ENCODE measurements at regions not wholly inside any gene's neighbourhood (a gene's known extent, or its start where the extent isn't known, plus 50 kb on each side); places are given as distances from the start of the nearest gene placed in this dataset.

DNA sequence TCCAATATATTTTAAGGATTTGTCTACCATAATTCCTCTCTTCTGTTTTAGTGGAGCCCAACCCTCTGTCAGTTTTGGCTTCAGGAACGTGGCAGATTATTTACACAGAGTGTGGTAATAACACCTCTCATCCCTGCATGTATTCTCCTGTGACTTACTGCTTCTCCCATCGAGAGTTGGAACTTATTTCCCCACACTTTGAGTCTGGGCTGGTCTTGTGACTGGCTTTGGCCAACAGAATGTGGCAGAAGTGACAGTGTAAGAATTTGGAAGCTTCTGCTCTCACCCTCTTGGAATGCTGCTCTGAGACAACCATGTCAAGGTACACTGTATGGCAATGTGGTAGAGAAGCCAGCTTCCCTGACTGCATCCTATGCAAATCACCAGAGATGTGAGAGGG lies 407.7 kb downstream of the EPM2A start:
- no peak for TF ChIP-seq POLR2A (IDR thresholded peaks at IDR 0.05)
- TF ChIP-seq, protein P1, sequence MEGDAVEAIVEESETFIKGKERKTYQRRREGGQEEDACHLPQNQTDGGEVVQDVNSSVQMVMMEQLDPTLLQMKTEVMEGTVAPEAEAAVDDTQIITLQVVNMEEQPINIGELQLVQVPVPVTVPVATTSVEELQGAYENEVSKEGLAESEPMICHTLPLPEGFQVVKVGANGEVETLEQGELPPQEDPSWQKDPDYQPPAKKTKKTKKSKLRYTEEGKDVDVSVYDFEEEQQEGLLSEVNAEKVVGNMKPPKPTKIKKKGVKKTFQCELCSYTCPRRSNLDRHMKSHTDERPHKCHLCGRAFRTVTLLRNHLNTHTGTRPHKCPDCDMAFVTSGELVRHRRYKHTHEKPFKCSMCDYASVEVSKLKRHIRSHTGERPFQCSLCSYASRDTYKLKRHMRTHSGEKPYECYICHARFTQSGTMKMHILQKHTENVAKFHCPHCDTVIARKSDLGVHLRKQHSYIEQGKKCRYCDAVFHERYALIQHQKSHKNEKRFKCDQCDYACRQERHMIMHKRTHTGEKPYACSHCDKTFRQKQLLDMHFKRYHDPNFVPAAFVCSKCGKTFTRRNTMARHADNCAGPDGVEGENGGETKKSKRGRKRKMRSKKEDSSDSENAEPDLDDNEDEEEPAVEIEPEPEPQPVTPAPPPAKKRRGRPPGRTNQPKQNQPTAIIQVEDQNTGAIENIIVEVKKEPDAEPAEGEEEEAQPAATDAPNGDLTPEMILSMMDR (IDR thresholded peaks at IDR 0.05) = no peak
- DNase-seq = no peak
- intact Hi-C loops (cut with DNase I; ENCODE audit: low total_unique reads) = no loop called here
- Histone ChIP-seq H3K27me3 (no peaks in the 10 kb centered on the region), H3K4me1 (no peaks in the 10 kb centered on the region), H3K4me3 (no peak overlapping the region), H3K36me3 (ENCODE audit: low read depth, missing control alignments) (no peaks in the 10 kb centered on the region), H3K9me3 (no peaks in the 10 kb centered on the region), H3K27ac (no peak overlapping the region)
- 72 to 74% methylated on average over 2 of the region's 2 CpGs for WGBS, 2 donors

DNA sequence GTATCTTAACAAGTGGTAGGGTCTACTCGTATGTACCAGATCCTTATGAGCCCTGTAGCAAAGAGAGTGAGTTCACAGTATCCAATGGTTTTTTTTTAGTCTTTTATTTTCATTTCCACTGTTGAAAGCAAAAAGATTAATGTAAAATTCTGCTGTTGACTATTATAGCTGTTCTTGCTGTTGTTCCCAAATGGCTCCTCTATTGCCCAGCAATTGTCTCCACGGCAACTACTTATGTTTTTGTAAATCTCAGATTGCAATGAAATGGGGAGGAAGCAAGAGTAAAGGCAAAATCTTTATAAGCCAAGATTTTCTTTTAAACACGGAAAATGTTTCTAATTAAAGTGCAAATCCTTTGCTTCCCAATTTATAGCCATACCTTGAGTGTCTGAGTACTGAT lies 406.1 kb downstream of the EPM2A start:
- intact Hi-C loops (cut with DNase I; ENCODE audit: low total_unique reads) = no loop called here
- Histone ChIP-seq H3K36me3 (ENCODE audit: low read depth, missing control alignments) (no peaks in the 10 kb centered on the region), H3K27ac (no peak overlapping the region), H3K4me1 (no peaks in the 10 kb centered on the region), H3K27me3 (no peaks in the 10 kb centered on the region), H3K9me3 (no peaks in the 10 kb centered on the region), H3K4me3 (no peak overlapping the region)
- TF ChIP-seq, protein P1 (IDR thresholded peaks at IDR 0.05) = no peak
- TF ChIP-seq POLR2A (IDR thresholded peaks at IDR 0.05) = no peak
- no peak for DNase-seq
- 59 to 73% methylated on average over 3 of the region's 3 CpGs for WGBS, 2 donors

DNA sequence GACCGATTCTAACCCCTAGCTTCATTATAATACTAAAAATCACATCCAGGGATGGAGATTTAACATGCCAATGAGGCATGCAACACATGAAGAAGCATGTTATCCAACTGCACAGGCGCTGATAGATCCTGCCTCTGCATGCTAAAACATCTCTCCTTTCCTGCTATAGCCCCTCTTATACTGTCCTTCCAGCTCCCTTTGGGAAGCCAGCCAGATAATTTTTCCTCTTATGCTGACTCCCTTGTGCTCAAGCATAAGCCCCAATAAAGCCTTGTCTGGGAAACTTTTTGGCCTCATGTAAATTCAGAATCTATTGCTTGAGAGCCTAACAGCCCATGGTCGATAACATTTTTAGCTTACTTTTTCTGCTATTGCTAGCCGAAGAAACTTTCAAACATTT lies 404.3 kb downstream of the EPM2A start:
- H3K27ac ChIP-seq = no peak overlapping the region
- no peaks in the 10 kb centered on the region for H3K27me3 ChIP-seq
- no peaks in the 10 kb centered on the region for H3K36me3 ChIP-seq (ENCODE audit: low read depth, missing control alignments)
- no peak for DNase-seq
- H3K4me1 ChIP-seq = no peaks in the 10 kb centered on the region
- WGBS, 2 donors = 84 to 88% methylated on average over 4 of the region's 4 CpGs
- H3K9me3 ChIP-seq = no peaks in the 10 kb centered on the region
- intact Hi-C loops (cut with DNase I; ENCODE audit: low total_unique reads) = no loop called here
- TF ChIP-seq, protein P1 (IDR thresholded peaks at IDR 0.05) = no peak
- TF ChIP-seq POLR2A (IDR thresholded peaks at IDR 0.05) = no peak
- H3K4me3 ChIP-seq = no peak overlapping the region

DNA sequence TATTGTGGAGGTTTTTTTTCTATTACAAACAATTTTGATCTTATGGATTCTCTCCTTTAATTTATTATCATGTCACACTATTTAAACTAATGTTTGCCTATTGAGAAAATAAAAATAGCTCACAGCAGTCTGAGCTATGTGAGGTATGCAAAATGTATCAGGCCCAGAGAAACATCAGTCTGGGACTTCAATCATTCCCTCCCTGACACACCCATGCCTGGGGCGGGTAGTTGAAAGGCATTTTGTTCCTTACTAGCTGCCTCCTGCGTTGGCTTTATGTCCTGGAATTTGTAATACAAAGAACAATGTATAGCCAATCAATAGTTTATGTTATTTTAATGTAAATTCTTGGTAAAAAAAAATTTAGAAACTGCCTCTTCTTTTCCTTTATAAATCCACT lies 403.3 kb downstream of the EPM2A start:
- Histone ChIP-seq H3K27me3 (no peaks in the 10 kb centered on the region), H3K27ac (no peak overlapping the region), H3K9me3 (no peaks in the 10 kb centered on the region), H3K4me3 (no peak overlapping the region), H3K36me3 (ENCODE audit: low read depth, missing control alignments) (no peaks in the 10 kb centered on the region), H3K4me1 (no peaks in the 10 kb centered on the region)
- intact Hi-C loops (cut with DNase I; ENCODE audit: low total_unique reads) = no loop called here
- 53 to 56% methylated on average over 2 of the region's 2 CpGs for WGBS, 2 donors
- TF ChIP-seq POLR2A (IDR thresholded peaks at IDR 0.05) = no peak
- TF ChIP-seq, protein P1 (IDR thresholded peaks at IDR 0.05) = no peak
- DNase-seq = no peak

DNA sequence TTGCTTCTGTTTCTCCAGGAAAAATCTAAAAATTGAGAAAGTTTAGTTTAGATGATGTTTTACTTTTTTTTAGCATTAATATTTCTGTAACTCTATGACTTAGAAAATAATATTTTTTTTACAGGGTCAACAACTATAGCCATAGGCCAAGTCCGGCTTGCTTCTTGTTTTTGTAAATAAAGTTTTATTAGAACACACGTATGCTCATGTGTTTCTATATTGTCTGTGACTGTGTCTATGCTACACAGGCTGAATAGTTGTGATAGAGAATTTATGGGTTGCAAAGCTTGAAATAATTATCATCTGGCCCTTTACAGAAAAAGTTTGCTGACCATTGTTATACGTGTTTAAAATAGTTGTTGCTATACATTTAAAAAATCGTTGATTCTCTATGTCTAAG lies 399.2 kb downstream of the EPM2A start:
- DNase-seq = no peak
- Histone ChIP-seq H3K27me3 (no peaks in the 10 kb centered on the region), H3K36me3 (ENCODE audit: low read depth, missing control alignments) (no peaks in the 10 kb centered on the region), H3K27ac (no peak overlapping the region), H3K9me3 (no peaks in the 10 kb centered on the region), H3K4me1 (no peaks in the 10 kb centered on the region), H3K4me3 (no peak overlapping the region)
- intact Hi-C loops (cut with DNase I; ENCODE audit: low total_unique reads) = no loop called here
- TF ChIP-seq, protein P1 (IDR thresholded peaks at IDR 0.05) = no peak
- TF ChIP-seq POLR2A (IDR thresholded peaks at IDR 0.05) = no peak
- WGBS, 2 donors = 60 to 83% methylated on average over 4 of the region's 4 CpGs
